LNCaP clone FGC (cell line): ENCODE measurements at regions not wholly inside any gene's neighbourhood (a gene's known extent, or its start where the extent isn't known, plus 50 kb on each side); places are given as distances from the start of the nearest gene placed in this dataset.
"Not testable (repeated sequence)": the region's sequence is repeated elsewhere in the genome, so short reads cannot be mapped to it uniquely, and the experiment has no call there.

Source experiments
- DNase-seq: peaks from one replicate; pipeline ENCODE4 v3.0.0-alpha.2; 2011; ENCODE audit warnings: low read depth
- H3K4me3 ChIP-seq: 2 replicates; pipeline ENCODE4 v1.5.1; 2011; ENCODE audit warnings: mild to moderate bottlenecking, low read depth, low read length, control low read depth
- TF ChIP-seq, protein P1 (sequence below): IDR thresholded peaks from 2 replicates; pipeline ENCODE4 v1.5.1; 2012; ENCODE audit warnings: mild to moderate bottlenecking; ENCODE audit not compliant: control insufficient read depth, insufficient read depth; ENCODE audit errors: extremely low read depth

DNA sequence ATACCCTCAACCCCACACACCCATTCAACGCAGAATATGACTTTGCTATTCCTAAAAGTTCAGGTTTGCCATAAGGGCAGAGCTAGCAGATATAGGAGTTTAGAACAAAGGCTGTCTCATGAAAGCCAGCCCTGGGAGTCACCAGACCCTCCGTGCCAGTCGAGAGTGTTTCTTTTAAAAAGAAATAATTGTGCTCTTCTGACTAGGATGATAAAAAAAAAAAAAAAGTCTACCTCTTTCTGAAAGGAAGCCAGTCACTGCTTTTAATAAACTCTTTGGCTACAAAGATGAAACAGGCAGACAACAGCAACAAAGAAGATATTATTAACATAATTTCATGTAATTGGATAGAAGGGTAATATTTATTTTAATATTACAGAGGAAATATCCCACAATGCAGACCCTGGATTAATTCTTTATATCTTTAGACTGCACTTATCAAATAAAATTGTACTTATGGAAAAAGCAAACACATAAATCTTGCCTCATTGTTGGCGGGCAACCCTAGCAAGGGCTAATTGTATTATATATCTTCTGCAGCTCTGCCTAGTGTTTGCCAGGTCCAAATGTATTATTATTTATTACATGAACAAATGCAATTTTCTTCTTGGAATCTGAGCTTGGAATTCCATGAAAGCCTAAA, 277.5 kb upstream of the DYNLRB2 start:
- TF ChIP-seq, protein P1, sequence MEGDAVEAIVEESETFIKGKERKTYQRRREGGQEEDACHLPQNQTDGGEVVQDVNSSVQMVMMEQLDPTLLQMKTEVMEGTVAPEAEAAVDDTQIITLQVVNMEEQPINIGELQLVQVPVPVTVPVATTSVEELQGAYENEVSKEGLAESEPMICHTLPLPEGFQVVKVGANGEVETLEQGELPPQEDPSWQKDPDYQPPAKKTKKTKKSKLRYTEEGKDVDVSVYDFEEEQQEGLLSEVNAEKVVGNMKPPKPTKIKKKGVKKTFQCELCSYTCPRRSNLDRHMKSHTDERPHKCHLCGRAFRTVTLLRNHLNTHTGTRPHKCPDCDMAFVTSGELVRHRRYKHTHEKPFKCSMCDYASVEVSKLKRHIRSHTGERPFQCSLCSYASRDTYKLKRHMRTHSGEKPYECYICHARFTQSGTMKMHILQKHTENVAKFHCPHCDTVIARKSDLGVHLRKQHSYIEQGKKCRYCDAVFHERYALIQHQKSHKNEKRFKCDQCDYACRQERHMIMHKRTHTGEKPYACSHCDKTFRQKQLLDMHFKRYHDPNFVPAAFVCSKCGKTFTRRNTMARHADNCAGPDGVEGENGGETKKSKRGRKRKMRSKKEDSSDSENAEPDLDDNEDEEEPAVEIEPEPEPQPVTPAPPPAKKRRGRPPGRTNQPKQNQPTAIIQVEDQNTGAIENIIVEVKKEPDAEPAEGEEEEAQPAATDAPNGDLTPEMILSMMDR, result no peak
- peak; percentile 11 for DNase-seq
- H3K4me3 ChIP-seq, result no peak overlapping the region

DNA sequence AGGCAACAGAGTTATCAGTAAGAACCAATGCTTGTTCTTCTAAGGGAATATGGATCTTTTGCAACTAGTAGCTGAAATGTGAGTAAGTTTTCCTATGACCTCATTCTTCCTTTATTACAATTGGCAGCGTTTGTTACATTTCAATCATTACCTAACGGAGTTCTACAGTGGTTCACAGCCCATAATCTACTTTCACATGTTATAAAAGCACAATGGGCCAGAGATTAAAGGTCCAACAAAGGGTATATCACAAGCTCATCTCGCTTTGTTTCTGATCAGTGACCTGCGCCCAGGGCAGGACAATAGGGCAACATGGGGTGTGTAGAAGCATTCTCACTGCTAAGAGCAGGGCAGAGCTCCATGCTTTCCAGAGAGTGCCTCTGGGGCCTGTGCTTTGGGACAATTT, 279.9 kb upstream of the DYNLRB2 start:
- TF ChIP-seq, protein P1, result no peak

DNA sequence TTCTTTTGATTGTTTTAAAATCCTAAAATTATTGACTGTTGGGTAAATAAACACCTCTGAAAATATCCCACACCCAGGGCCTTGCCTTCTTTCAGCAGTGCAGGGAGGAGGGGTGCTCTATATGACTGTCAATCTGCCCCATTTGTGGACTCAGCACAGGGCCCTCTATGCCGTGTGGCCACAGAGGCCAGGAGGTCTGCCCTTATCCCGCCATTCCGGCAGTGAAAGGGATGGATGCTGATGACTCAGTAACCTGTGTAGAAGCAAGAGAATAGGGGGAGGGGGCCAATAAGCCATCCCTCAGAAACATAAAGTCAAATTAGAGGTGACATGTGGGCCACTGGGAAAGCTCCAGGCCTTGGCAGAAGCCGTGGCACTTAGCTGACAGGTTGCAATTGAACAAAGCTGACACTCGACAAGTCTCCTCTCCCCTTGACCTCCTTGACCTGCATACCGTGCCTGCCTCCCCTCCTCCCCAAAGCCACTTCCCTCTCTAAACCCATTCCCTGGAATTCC, 281.4 kb upstream of the DYNLRB2 start:
- TF ChIP-seq, protein P1, result no peak

More for the DNA sequence above, 279.9 kb upstream of the DYNLRB2 start:
- H3K4me3 ChIP-seq, result no peak overlapping the region
- no peak for DNase-seq

DNA sequence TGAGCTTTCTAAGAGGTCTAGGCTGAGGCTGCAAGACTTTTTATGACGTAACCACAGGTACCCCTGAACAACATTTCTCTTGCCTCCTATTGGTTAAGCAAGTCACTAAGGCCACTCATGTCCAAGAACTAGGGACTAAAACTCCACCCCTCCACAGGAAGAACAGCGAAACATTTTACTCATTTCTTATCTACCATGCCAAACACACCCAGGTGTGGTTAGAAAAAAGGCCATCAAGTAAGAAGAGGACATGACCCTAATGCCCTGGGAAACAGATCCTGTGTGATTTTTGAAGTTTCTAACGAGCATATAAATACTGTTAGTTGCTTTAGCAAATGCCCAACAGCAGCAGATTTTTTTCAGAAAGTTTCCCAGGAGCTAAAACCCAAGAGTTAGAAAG, 282.4 kb upstream of the DYNLRB2 start:
- no peak overlapping the region for H3K4me3 ChIP-seq
- DNase-seq, result no peak
- TF ChIP-seq, protein P1, result no peak

More for the DNA sequence above, 281.4 kb upstream of the DYNLRB2 start:
- no peak for DNase-seq
- no peak overlapping the region for H3K4me3 ChIP-seq

DNA sequence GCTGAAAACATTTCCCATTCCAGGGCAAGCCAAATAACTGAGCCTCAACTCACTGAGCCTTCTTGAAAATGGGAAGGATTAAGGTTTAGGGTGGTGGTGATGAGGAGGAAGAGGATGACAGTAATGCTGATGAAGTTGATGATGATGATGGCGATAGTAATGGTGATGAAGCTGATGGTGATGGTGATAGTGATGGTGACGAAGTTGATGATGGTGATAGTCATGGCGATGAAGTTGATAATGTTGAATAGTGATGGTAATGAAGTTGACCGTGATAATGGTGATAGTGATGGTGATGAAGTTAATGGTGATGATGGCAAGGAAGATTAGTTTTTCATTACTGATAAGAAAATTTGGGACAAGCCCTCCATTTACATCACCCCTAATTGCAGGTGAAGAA, 285.8 kb upstream of the DYNLRB2 start:
- no peak for DNase-seq
- no peak overlapping the region for H3K4me3 ChIP-seq
- TF ChIP-seq, protein P1, result no peak

DNA sequence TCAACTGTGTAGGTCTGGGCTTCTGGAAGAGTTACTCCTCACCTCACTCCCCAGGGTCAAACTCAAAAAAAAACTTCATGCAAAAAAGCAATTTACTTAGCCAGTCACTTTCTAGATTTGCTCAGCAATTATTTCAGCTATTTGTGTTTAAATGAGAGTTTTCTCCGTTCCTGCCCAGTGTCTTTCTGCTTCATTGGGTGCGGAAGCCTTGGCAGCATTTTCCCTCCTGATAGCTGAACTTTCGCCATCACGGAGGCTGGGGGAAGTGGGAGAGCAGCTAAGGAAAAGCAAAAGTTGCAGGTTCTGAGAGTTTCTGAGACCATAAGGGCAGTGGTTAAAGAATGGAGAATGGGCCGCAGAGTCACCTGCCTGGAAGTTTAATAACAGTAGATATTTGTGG, 287.1 kb upstream of the DYNLRB2 start:
- TF ChIP-seq, protein P1, result no peak
- H3K4me3 ChIP-seq, result no peak overlapping the region
- DNase-seq, result no peak

DNA sequence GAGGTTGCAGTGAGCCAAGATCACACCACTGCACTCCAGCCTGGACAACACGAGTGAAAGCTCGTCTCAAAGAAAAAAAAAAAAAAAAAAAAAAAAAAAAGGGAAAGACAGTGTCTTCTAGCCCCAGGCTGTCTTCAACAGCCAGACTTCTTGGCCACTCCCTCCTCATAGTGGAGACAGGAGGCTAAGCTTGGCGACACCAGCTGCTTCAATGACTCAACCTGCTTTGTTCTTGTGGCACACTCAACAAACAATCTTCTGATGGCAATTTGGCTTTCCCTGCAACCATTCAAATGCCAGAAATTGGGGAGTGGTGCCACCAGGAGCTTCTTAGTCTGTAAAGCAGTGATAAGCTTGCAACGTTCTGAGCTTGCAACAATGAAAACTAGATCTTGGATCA, 290.4 kb upstream of the DYNLRB2 start:
- no peak for DNase-seq

DNA sequence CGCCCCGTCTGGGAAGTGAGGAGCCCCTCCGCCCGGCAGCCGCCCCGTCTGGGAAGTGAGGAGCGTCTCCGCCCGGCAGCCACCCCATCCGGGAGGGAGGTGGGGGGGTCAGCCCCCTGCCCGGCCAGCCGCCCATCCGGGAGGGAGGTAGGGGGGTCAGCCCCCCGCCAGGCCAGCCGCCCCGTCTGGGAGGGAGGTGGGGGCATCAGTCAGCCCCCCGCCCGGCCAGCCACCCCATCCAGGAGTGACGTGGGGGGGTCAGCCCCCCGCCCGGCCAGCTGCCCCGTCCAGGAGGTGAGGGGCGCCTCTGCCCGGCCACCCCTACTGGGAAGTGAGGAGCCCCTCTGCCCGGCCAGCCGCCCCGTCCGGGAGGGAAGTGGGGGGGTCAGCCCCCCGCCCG, 297.5 kb upstream of the DYNLRB2 start:
- not testable (repeated sequence) for DNase-seq, H3K4me3 ChIP-seq

More for the DNA sequence above, 290.4 kb upstream of the DYNLRB2 start:
- H3K4me3 ChIP-seq, result no peak overlapping the region
- TF ChIP-seq, protein P1, result no peak

DNA sequence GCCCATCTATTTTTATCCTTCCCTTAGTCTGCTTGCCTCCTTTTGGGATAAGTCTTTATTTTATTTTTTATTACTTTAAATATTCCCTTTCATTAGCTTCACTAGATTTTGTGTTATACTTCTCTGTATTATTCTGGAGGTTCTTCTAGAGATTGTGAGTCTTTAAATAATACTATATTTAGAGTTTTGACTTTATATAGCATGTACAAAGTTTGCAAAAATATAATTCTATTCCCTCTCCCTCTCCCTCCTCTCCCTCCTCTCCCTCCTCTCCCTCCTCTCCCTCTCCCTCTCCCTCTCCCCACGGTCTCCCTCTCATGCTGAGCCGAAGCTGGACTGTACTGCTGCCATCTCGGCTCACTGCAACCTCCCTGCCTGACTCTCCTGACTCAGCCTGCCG, 298.5 kb upstream of the DYNLRB2 start:
- not testable (repeated sequence) for DNase-seq, H3K4me3 ChIP-seq
